Stimulated activated naive CD4-positive, alpha-beta T cell (primary cell): ENCODE measurements at regions not wholly inside any gene's neighbourhood (a gene's known extent, or its start where the extent isn't known, plus 50 kb on each side); places are given as distances from the start of the nearest gene placed in this dataset.
"Not testable (repeated sequence)": the region's sequence is repeated elsewhere in the genome, so short reads cannot be mapped to it uniquely, and the experiment has no call there.

Source experiments
- DNase-seq, 6 experiments: peaks; one replicate each; lab custom pipeline; 2025; lab: John Stamatoyannopoulos, UW

GRCh38 chr16:86888231-86889053 is 310.1 kb downstream of the FOXL1 start:
- no peak for DNase-seq

GRCh38 chr16:86889054-86889366 is 310.7 kb downstream of the FOXL1 start:
- not testable (repeated sequence) for DNase-seq

- DNase-seq, result no peak
Measured at GRCh38 chr16:86889974-86890373, 311.6 kb downstream of the FOXL1 start.

GRCh38 chr16:86891121-86891520 is 312.8 kb downstream of the FOXL1 start:
- DNase-seq, result no peak

- no peak for DNase-seq
Measured at GRCh38 chr16:86891631-86892030, 313.3 kb downstream of the FOXL1 start.

- DNase-seq, result no peak
Measured at GRCh38 chr16:86892509-86892908, 314.2 kb downstream of the FOXL1 start.

GRCh38 chr16:86893506-86893905 is 315.2 kb downstream of the FOXL1 start:
- no peak for DNase-seq

- no peak for DNase-seq
Measured at GRCh38 chr16:86894029-86894567, 315.7 kb downstream of the FOXL1 start.

GRCh38 chr16:86894925-86895324 is 316.6 kb downstream of the FOXL1 start:
- no peak for DNase-seq

GRCh38 chr16:86895606-86896005 is 317.3 kb downstream of the FOXL1 start:
- no peak for DNase-seq

- no peak for DNase-seq
Measured at GRCh38 chr16:86896976-86897375, 318.6 kb downstream of the FOXL1 start.

GRCh38 chr16:86897486-86897885 is 319.1 kb downstream of the FOXL1 start:
- no peak for DNase-seq

- DNase-seq, result no peak
Measured at GRCh38 chr16:86898386-86898785, 320.0 kb downstream of the FOXL1 start.

GRCh38 chr16:86899151-86899550 is 320.8 kb downstream of the FOXL1 start:
- DNase-seq, result no peak

- no peak for DNase-seq
Measured at GRCh38 chr16:86899757-86900156, 321.4 kb downstream of the FOXL1 start.

- no peak for DNase-seq
Measured at GRCh38 chr16:86901483-86901882, 323.1 kb downstream of the FOXL1 start.

GRCh38 chr16:86902656-86903001 is 324.3 kb downstream of the FOXL1 start:
- DNase-seq, result no peak

- DNase-seq, result no peak
Measured at GRCh38 chr16:86903068-86903467, 324.7 kb downstream of the FOXL1 start.

- no peak for DNase-seq
Measured at GRCh38 chr16:86905302-86905701, 327.0 kb downstream of the FOXL1 start.

- DNase-seq, result no peak
Measured at GRCh38 chr16:86906623-86907022, 328.3 kb downstream of the FOXL1 start.

GRCh38 chr16:86909359-86910160 is 331.2 kb downstream of the FOXL1 start:
- no peak for DNase-seq

- DNase-seq, result no peak
Measured at GRCh38 chr16:86910161-86910769, 331.9 kb downstream of the FOXL1 start.

GRCh38 chr16:86911437-86911958 is 333.1 kb downstream of the FOXL1 start:
- DNase-seq, result no peak
